HEK293T (cell line): ENCODE measurements at regions not wholly inside any gene's neighbourhood (a gene's known extent, or its start where the extent isn't known, plus 50 kb on each side); places are given as distances from the start of the nearest gene placed in this dataset.

Source experiments
- ARNT ChIP-seq: fragments of 450-650 bp; IDR thresholded peaks from 2 replicates; pipeline ENCODE4 v1.6.1; 2017; ENCODE audit warnings: mild to moderate bottlenecking
- BHLHE40 ChIP-seq: fragments of 450-650 bp; IDR thresholded peaks from 2 replicates; pipeline ENCODE4 v1.6.1; 2016; ENCODE audit warnings: mild to moderate bottlenecking, moderate library complexity, borderline replicate concordance
- ELF4 ChIP-seq: fragments of 450-650 bp; IDR thresholded peaks from 2 replicates; pipeline ENCODE4 v1.6.1; 2017; ENCODE audit warnings: antibody characterized with exemption
- FOXA1 ChIP-seq: fragments of 450-650 bp; IDR thresholded peaks from 2 replicates; pipeline ENCODE4 v1.6.1; 2016; ENCODE audit warnings: mild to moderate bottlenecking
- FOXK2 ChIP-seq: fragments of 450-650 bp; IDR thresholded peaks from 2 replicates; pipeline ENCODE4 v1.6.1; 2016; ENCODE audit warnings: mild to moderate bottlenecking
- FOXM1 ChIP-seq: fragments of 450-650 bp; IDR thresholded peaks from 2 replicates; pipeline ENCODE4 v1.6.1; 2017; ENCODE audit warnings: mild to moderate bottlenecking, borderline replicate concordance
- L3MBTL2 ChIP-seq: fragments of 450-650 bp; conservative IDR thresholded peaks from 2 replicates; pipeline ENCODE4 v1.6.1; 2016; ENCODE audit warnings: mild to moderate bottlenecking
- NFRKB ChIP-seq: fragments of 450-650 bp; IDR thresholded peaks from 2 replicates; pipeline ENCODE4 v1.6.1; 2016; ENCODE audit warnings: mild to moderate bottlenecking, moderate library complexity
- PKNOX1 ChIP-seq: fragments of 450-650 bp; IDR thresholded peaks from 2 replicates; pipeline ENCODE4 v1.6.1; 2016
- SP1 ChIP-seq: fragments of 450-650 bp; IDR thresholded peaks from 2 replicates; pipeline ENCODE4 v1.6.1; 2017
- SUZ12 ChIP-seq: fragments of 450-650 bp; IDR thresholded peaks from 2 replicates; pipeline ENCODE4 v1.6.1; 2016; ENCODE audit warnings: mild to moderate bottlenecking
- TARDBP ChIP-seq: fragments of 450-650 bp; IDR thresholded peaks from 2 replicates; pipeline ENCODE4 v1.6.1; 2016
- ZNF384 ChIP-seq: fragments of 450-650 bp; IDR thresholded peaks from 2 replicates; pipeline ENCODE4 v1.6.1; 2016

- no peak for TF ChIP-seq FOXM1
- TF ChIP-seq SUZ12 = no peak
- TF ChIP-seq NFRKB = no peak
- TF ChIP-seq ZNF384 = no peak
- TF ChIP-seq BHLHE40 = no peak
- TF ChIP-seq FOXK2 = no peak
- TF ChIP-seq FOXA1 = no peak
- TF ChIP-seq TARDBP = no peak
- no peak for TF ChIP-seq ARNT
- TF ChIP-seq L3MBTL2 = no peak
- no peak for TF ChIP-seq PKNOX1
- no peak for TF ChIP-seq SP1
- TF ChIP-seq ELF4 = no peak
Observed at GRCh38 chr4:107246761-107247160, 210.6 kb upstream of the DKK2 start.
